Esophagus (tissue), 2 donors: ENCODE measurements at regions not wholly inside any gene's neighbourhood (a gene's known extent, or its start where the extent isn't known, plus 50 kb on each side); places are given as distances from the start of the nearest gene placed in this dataset.

Experiments used
- H3K27ac ChIP-seq, 2 donors: one replicate each; pipeline ENCODE4 v1.5.1; 2013; ENCODE audit warnings: low read depth in 2 of 2, mild to moderate bottlenecking in 2 of 2, inconsistent platforms in 1 of 2, low read length in 1 of 2, moderate library complexity in 1 of 2
- H3K27me3 ChIP-seq, 2 donors: one replicate each; pipeline ENCODE4 v1.6.1; 2013; ENCODE audit warnings: low read length in 2 of 2, control low read depth in 1 of 2, mild to moderate bottlenecking in 1 of 2; ENCODE audit not compliant: insufficient read depth in 2 of 2, control insufficient read depth in 1 of 2
- H3K36me3 ChIP-seq, 2 donors: one replicate each; pipeline ENCODE4 v1.6.1; 2013; ENCODE audit warnings: low read length in 1 of 2; ENCODE audit not compliant: control insufficient read depth in 2 of 2, insufficient read depth in 2 of 2
- H3K4me1 ChIP-seq, 2 donors: one replicate each; pipeline ENCODE4 v1.6.1; 2013; ENCODE audit warnings: low read length in 1 of 2; ENCODE audit not compliant: control insufficient read depth in 2 of 2, insufficient read depth in 2 of 2
- H3K4me3 ChIP-seq, 2 donors: one replicate each; pipeline ENCODE4 v1.5.1; 2013; ENCODE audit warnings: low read length in 2 of 2, mild to moderate bottlenecking in 2 of 2, low read depth in 1 of 2, moderate library complexity in 1 of 2
- H3K9me3 ChIP-seq, 2 donors: one replicate each; pipeline ENCODE4 v1.6.1; 2013; ENCODE audit warnings: mild to moderate bottlenecking in 2 of 2, low read depth in 1 of 2, low read length in 1 of 2, moderate library complexity in 1 of 2; ENCODE audit not compliant: control insufficient read depth in 2 of 2, insufficient read depth in 1 of 2
- WGBS, 2 donors: extraction: QIAGEN DNeasy Blood & Tissue Kit; methylation state at CpG; one replicate each; pipeline ENCODE4 v1.1.7; 2013; 5-methylcytosine and 5-hydroxymethylcytosine counted together
- donor health status: healthy with polysubstance abuse.
- donor health status: Bipolar disorder and iron deficiency.

DNA sequence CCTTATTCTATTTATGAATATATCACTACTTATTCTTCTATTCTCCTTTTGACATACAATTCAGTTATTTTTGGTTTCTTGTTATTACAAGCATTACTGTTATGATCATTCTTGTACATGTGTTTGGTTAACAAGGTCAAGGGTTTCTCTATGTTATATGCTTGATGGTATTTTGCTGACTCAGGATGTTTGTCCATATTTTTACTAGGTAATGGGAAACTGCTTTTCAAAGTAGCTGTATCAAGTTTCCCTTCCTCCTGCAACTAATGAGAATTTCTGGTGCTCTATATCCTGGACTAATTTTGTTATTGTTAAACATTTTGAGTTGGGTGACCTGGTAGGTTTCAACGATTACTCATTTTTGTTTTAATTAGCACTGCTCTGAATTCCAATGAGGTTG lies 841.0 kb downstream of the OTOL1 start:
- Histone ChIP-seq H3K4me1 (no peaks in the 10 kb centered on the region), H3K27ac (no peak overlapping the region), H3K4me3 (no peak overlapping the region), H3K9me3 (peaks cover 3 to 4% of the 10 kb centered on the region in 2 donors), H3K36me3 (no peaks in the 10 kb centered on the region), H3K27me3 (no peaks in the 10 kb centered on the region)
- 62 to 91% methylated on average over 1 of the region's 1 CpG for WGBS, 2 donors

DNA sequence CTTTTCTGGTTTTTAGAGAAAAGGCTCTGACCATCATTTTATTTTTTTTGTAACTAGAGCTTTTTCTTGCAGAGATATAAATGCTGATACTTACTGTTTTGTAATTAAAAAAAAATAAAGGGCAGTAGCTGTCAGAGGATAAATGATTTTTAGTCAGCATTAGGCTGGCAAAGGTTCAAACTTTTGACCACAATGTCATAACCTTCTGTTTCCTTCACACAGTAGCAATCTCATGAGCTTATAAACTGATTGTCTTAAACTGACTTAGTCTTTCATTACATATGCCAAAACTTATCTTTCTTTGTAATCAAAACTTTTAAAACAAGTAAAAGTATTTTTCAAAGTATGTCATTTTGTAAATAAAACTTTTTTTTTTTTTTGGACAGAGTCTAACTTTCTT lies 841.9 kb downstream of the OTOL1 start:
- no peaks in the 10 kb centered on the region for H3K27me3 ChIP-seq
- no peaks in the 10 kb centered on the region for H3K36me3 ChIP-seq

DNA sequence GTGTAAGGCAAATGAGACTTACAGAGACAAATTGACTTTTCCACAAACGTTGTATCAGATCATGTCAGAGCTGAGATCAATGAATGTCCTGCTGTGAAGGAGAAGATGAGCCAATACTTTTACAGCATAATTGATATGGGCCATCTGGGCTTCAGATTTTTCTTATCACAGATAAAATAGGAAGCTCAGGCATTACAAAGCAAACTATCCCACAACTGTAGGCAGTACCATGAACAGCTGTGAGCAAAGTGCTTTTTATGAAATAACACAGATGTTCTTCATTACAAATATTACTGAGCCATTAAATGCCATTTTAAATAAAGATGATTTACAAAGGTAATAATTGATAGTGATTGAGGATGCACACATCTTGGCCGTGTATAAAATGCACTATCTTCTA lies 852.3 kb downstream of the OTOL1 start:
- 32 to 41% methylated on average over 2 of the region's 2 CpGs for WGBS, 2 donors
- Histone ChIP-seq H3K27me3 (no peaks in the 10 kb centered on the region), H3K27ac (no peak overlapping the region), H3K9me3 (no peaks in the 10 kb centered on the region), H3K36me3 (no peaks in the 10 kb centered on the region), H3K4me1 (no peaks in the 10 kb centered on the region), H3K4me3 (no peak overlapping the region)

More for the DNA sequence above, 841.9 kb downstream of the OTOL1 start:
- no peak overlapping the region for H3K4me3 ChIP-seq
- no peak overlapping the region for H3K27ac ChIP-seq
- no peaks in the 10 kb centered on the region for H3K4me1 ChIP-seq
- peaks cover 3 to 4% of the 10 kb centered on the region in 2 donors for H3K9me3 ChIP-seq

DNA sequence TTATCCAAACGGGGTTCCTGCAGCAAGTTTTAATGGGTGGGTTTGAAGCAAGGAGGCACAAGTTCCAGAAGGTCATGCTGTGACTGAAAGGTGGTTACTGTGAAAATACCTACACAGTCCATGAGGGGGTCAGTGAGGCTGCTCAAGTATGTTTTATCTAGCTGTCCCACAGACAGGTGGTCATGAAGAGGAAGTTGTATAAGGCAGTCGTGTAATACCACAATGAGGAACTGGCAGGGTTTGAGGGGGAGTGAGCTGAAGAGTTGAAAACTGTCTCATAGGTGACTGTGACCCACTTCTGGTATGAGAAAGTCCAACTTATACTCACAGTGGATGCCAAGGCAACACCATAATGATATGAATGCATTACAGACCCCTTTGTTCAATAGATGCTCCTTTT lies 856.8 kb downstream of the OTOL1 start:
- no peak overlapping the region for H3K27ac ChIP-seq
- no peaks in the 10 kb centered on the region for H3K4me1 ChIP-seq
- H3K27me3 ChIP-seq, result no peaks in the 10 kb centered on the region
- H3K4me3 ChIP-seq, result no peak overlapping the region
- H3K36me3 ChIP-seq, result no peaks in the 10 kb centered on the region
- WGBS, 2 donors, result 36 to 55% methylated on average over 2 of the region's 2 CpGs
- peaks cover 0 to 5% of the 10 kb centered on the region in 2 donors for H3K9me3 ChIP-seq

DNA sequence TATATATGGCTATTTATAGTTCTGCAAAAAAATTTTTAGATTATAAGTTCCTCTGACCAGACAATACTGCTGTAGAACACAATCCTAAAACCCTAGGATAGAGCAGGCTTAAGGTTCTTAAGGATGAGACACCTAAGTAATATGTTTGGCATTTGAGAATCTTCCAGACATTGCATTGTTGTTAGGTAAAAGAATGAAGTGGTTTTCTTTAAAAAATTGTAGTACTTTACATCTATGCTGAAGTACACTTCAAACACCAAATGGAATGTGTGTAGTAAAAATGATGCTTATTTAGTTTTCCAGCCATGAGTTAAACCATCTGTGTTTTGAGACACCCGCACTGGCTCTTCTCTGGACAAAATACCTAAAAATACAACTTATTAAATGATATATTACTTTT lies 857.7 kb downstream of the OTOL1 start:
- H3K4me3 ChIP-seq, result no peak overlapping the region
- no peak overlapping the region for H3K27ac ChIP-seq
- H3K36me3 ChIP-seq, result no peaks in the 10 kb centered on the region
- peaks cover 0 to 5% of the 10 kb centered on the region in 2 donors for H3K9me3 ChIP-seq
- no peaks in the 10 kb centered on the region for H3K27me3 ChIP-seq
- no peaks in the 10 kb centered on the region for H3K4me1 ChIP-seq
- WGBS, 2 donors, result 82 to 87% methylated on average over 1 of the region's 1 CpG

DNA sequence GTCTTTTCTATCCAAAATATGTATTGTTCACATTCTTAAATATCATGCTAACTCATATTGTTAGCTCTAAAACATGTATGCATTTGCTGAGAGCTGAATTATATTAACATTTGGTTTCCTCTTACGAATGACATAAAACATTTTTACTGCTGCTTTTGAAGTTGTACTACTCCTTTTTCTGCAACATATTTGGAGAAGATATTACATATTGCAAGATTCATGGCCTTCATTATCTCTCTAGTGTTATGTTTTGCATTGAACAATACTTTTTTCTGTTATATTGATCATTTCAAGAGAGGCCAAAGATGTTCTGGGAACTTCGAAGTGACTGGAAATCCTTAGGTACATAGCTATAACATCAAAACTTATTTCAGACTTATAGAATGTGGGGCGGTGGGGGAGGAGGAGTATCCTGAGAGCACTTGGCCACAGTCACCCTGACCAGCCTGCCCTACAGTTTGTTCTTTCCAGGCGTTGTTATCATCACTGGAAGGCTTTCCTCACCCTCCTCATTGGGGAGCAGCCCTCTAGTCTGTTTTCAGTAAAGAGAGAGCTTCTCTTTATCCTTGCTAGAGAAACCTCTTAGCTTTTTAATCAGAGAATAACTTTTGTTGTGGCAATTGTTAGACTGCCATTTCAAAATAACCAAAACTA lies 868.6 kb downstream of the OTOL1 start:
- WGBS, 2 donors, result 67 to 72% methylated on average over 4 of the region's 4 CpGs
- H3K27me3 ChIP-seq, result no peaks in the 10 kb centered on the region

DNA sequence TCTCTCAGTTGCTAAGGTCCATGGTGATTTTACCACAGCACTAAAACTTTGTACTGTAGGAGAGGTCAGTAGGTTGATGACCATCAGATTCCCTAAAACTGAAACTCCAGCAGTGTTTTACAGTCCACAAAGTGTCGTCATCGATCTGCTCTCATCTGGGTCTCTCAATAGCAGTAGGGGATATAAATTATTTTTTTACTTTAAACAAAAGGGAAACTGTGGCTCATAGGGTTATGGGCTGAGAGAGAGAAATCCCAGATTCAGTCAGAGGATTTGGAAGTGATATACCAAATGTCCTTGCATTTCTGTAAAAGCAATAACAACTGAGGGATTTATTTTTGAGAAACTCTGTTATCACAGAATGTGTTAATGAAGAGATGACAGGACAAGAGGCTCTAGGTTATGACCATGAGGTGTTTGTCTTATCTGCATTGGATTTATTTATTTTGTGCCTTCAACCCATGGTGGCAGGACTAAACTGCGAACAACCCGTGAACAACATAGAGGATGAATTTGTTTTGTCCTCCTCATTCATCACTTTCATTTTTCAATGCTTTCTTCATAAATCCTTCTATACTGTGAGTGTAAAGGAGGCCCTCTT lies 869.7 kb downstream of the OTOL1 start:
- 76 to 80% methylated on average over 4 of the region's 4 CpGs for WGBS, 2 donors
- H3K36me3 ChIP-seq, result no peaks in the 10 kb centered on the region
- no peaks in the 10 kb centered on the region for H3K4me1 ChIP-seq
- no peak overlapping the region for H3K4me3 ChIP-seq
- H3K27ac ChIP-seq, result no peak overlapping the region
- H3K9me3 ChIP-seq, result no peaks in the 10 kb centered on the region
- H3K27me3 ChIP-seq, result no peaks in the 10 kb centered on the region

More for the DNA sequence above, 868.6 kb downstream of the OTOL1 start:
- no peaks in the 10 kb centered on the region for H3K36me3 ChIP-seq
- no peak overlapping the region for H3K27ac ChIP-seq
- no peaks in the 10 kb centered on the region for H3K9me3 ChIP-seq
- no peaks in the 10 kb centered on the region for H3K4me1 ChIP-seq
- H3K4me3 ChIP-seq, result no peak overlapping the region

DNA sequence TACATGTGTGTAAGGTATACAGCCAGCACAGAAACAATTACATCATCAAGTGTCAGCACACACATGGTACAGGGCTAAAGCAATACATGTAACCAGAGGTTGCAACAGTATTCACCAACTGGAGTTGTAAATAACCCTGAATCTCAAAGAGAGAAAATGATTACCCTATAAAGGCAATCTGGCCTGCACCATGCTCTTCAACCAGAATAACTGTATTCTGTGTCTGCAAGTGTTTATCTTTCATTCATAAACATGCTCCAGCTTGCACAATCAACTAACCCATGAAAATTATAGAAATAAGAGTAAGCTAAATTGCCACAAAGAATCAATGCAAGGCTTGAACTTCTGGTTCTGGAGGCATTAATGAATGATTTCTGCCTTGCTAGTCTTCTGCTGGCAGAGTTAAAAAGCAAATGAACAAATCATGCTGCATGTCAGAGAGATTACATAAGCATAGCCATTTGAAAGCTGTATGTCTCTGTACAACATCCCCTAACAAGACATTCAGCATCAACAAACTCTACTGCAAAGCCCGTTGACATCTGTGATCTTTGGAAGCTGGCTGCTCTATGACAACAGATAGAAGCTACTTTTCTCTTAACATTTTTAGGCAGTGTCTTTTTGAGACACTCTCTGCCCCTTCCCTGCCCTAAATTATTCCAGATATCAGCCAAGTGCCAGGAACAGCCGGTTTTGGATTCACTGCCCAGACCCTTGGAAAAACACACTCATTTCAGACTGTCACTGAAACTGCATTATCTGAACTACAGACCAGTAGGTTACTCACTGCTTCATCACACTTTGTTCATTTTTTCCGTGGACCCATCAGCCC lies 871.0 kb downstream of the OTOL1 start:
- Histone ChIP-seq H3K27ac (no peak overlapping the region), H3K36me3 (no peaks in the 10 kb centered on the region), H3K27me3 (no peaks in the 10 kb centered on the region), H3K4me3 (no peak overlapping the region), H3K9me3 (no peaks in the 10 kb centered on the region), H3K4me1 (no peaks in the 10 kb centered on the region)
- 29 to 41% methylated on average over 3 of the region's 3 CpGs for WGBS, 2 donors

DNA sequence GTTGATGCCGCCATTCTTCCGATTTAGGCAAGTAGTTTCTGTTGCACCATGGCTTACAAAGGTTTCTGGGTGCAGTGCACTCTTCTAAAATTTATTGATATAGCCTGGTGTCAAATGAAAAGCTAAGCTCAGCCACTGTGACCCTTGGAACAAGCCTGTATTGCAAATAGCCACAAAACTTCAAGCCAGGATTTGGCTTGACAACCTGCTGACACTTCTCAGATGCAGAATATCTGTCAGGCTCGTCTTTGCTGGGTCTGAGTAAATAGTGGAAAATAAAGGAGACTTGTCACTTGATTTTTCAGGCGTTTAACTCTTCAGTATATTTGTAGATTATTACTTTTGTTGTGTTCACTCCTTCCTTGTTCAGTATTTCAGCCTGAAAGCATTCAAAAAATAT lies 871.8 kb downstream of the OTOL1 start:
- H3K9me3 ChIP-seq, result no peaks in the 10 kb centered on the region
- H3K4me3 ChIP-seq, result no peak overlapping the region
- WGBS, 2 donors, result 44 to 45% methylated on average over 4 of the region's 4 CpGs
- no peaks in the 10 kb centered on the region for H3K27me3 ChIP-seq
- H3K27ac ChIP-seq, result no peak overlapping the region
- no peaks in the 10 kb centered on the region for H3K36me3 ChIP-seq
- no peaks in the 10 kb centered on the region for H3K4me1 ChIP-seq
